C4-2B (cell line): ENCODE measurements at regions not wholly inside any gene's neighbourhood (a gene's known extent, or its start where the extent isn't known, plus 50 kb on each side); places are given as distances from the start of the nearest gene placed in this dataset.

Experiments
- ZFX ChIP-seq: fragments of 450-650 bp; IDR thresholded peaks from 2 replicates; pipeline ENCODE4 v1.6.1; 2017
- TF ChIP-seq, protein P1 (sequence below): fragments of 450-650 bp; conservative IDR thresholded peaks from 2 replicates; pipeline ENCODE4 v1.5.1; 2017; ENCODE audit warnings: mild to moderate bottlenecking

DNA sequence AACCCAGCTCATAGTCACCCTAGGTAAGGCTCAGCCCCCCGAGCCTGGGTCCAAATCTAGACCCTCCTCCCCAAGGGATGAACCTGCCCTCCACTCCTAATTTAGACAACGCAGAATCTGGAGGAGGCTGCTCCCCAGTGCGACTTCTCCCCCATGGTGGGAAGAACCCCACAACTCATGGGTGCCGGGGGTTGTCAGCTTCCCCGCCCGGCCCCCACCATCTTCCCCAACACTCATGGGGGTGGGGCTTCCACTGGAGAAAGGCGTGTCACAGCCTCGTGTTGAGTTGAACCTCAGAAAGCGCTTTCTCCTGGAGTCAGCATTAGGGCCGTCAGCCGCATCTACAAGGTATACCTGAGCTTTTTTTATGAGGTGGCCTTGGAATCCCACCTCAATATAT is 66.9 kb downstream of the IRX2 start:
- TF ChIP-seq, protein P1, sequence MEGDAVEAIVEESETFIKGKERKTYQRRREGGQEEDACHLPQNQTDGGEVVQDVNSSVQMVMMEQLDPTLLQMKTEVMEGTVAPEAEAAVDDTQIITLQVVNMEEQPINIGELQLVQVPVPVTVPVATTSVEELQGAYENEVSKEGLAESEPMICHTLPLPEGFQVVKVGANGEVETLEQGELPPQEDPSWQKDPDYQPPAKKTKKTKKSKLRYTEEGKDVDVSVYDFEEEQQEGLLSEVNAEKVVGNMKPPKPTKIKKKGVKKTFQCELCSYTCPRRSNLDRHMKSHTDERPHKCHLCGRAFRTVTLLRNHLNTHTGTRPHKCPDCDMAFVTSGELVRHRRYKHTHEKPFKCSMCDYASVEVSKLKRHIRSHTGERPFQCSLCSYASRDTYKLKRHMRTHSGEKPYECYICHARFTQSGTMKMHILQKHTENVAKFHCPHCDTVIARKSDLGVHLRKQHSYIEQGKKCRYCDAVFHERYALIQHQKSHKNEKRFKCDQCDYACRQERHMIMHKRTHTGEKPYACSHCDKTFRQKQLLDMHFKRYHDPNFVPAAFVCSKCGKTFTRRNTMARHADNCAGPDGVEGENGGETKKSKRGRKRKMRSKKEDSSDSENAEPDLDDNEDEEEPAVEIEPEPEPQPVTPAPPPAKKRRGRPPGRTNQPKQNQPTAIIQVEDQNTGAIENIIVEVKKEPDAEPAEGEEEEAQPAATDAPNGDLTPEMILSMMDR: no peak
- TF ChIP-seq ZFX: no peak
